Peyer's patch (tissue), 4 donors: ENCODE measurements at regions not wholly inside any gene's neighbourhood (a gene's known extent, or its start where the extent isn't known, plus 50 kb on each side); places are given as distances from the start of the nearest gene placed in this dataset.

Source experiments
- DNase-seq, 3 donors: peaks; one replicate each; pipeline ENCODE4 v3.0.0-alpha.2; 2017 to 2019
- H3K27ac ChIP-seq, 4 donors: fragments of 200-600 bp; sonication (generic); one replicate each; pipeline ENCODE4 v1.5.1; 2016 to 2019
- H3K27me3 ChIP-seq, 2 donors: fragments of 200-600 bp; sonication (generic); one replicate each; pipeline ENCODE4 v1.5.1; 2019
- H3K36me3 ChIP-seq, 3 donors: fragments of 200-600 bp; sonication (generic); one replicate each; pipeline ENCODE4 v1.5.1; 2016 to 2019
- H3K4me1 ChIP-seq, 4 donors: fragments of 200-600 bp; sonication (generic); one replicate each; pipeline ENCODE4 v1.5.1; 2016 to 2019
- H3K4me3 ChIP-seq, 4 donors: fragments of 200-600 bp; sonication (generic); 1 replicate in 3 of 4; 2 replicates in 1 of 4; pipeline ENCODE4 v1.5.1; 2016 to 2019; ENCODE audit warnings: mild to moderate bottlenecking in 1 of 4
- H3K9me3 ChIP-seq, 4 donors: fragments of 200-600 bp; sonication (generic); one replicate each; pipeline ENCODE4 v1.5.1; 2016 to 2019; ENCODE audit warnings: mild to moderate bottlenecking in 1 of 4
- CTCF ChIP-seq, 6 experiments: fragments of 450-650 bp in 4 of 6; fragments of 200-600 bp in 2 of 6; sonication (generic) in 1 of 6; IDR thresholded peaks; one replicate each; pipeline ENCODE4 v1.5.1; 2017 to 2019; ENCODE audit warnings: antibody characterized with exemption in 6 of 6, mild to moderate bottlenecking in 3 of 6, moderate library complexity in 1 of 6
- POLR2A ChIP-seq, 2 donors: fragments of 450-650 bp; IDR thresholded peaks; one replicate each; pipeline ENCODE4 v1.5.1; 2017; ENCODE audit warnings: antibody characterized with exemption in 2 of 2, mild to moderate bottlenecking in 2 of 2, moderate library complexity in 2 of 2

DNA sequence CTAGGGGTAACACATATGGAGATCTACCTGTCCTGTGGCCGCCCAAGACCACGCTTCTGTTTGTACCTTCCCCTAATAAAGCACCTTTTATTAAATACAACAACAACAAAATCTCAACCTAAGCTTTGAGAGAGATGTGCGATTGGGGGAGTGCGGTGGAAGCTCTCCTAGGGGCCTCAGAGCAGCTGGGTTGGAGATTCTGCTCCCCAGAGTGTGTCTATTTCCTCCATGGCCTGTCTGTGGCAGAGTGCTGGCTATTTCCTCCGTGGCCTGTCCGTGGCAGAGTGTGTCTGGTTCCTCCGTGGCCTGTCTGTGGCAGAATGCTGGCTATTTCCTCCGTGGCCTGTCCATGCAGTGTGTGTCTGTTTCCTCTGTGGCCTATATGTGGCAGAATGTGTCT, 139.3 kb upstream of the IPO9 start:
- peaks cover 0 to 37% (median 1%) of the 10 kb centered on the region in 4 donors for H3K4me1 ChIP-seq
- no peaks in the 10 kb centered on the region for H3K27me3 ChIP-seq
- peak in 1 of 3 donors; percentile 13 for DNase-seq
- H3K36me3 ChIP-seq, result no peaks in the 10 kb centered on the region
- H3K9me3 ChIP-seq, result no peaks in the 10 kb centered on the region
- TF ChIP-seq POLR2A (IDR thresholded peaks at IDR 0.05) (no peak), CTCF (IDR thresholded peaks at IDR 0.05) (no peak)
- H3K27ac ChIP-seq, result no peak overlapping the region
- H3K4me3 ChIP-seq, result no peak overlapping the region

GRCh38 chr1:201690528-201690927, 138.4 kb upstream of the IPO9 start:
- no peak overlapping the region for H3K27ac ChIP-seq
- no peak for TF ChIP-seq CTCF (IDR thresholded peaks at IDR 0.05)
- no peak for TF ChIP-seq POLR2A (IDR thresholded peaks at IDR 0.05)
- H3K4me1 ChIP-seq, result peaks cover 0 to 44% (median 1%) of the 10 kb centered on the region in 4 donors
- no peaks in the 10 kb centered on the region for H3K9me3 ChIP-seq
- H3K4me3 ChIP-seq, result no peak overlapping the region
- no peaks in the 10 kb centered on the region for H3K27me3 ChIP-seq
- peak in 1 of 3 donors; percentile 14 for DNase-seq
- H3K36me3 ChIP-seq, result no peaks in the 10 kb centered on the region

- Histone ChIP-seq H3K4me1 (peaks cover 0 to 37% (median 1%) of the 10 kb centered on the region in 4 donors), H3K27ac (no peak overlapping the region), H3K9me3 (no peaks in the 10 kb centered on the region)
These were observed 137.0 kb upstream of the IPO9 start for GRCh38 chr1:201691716-201692554.

DNA sequence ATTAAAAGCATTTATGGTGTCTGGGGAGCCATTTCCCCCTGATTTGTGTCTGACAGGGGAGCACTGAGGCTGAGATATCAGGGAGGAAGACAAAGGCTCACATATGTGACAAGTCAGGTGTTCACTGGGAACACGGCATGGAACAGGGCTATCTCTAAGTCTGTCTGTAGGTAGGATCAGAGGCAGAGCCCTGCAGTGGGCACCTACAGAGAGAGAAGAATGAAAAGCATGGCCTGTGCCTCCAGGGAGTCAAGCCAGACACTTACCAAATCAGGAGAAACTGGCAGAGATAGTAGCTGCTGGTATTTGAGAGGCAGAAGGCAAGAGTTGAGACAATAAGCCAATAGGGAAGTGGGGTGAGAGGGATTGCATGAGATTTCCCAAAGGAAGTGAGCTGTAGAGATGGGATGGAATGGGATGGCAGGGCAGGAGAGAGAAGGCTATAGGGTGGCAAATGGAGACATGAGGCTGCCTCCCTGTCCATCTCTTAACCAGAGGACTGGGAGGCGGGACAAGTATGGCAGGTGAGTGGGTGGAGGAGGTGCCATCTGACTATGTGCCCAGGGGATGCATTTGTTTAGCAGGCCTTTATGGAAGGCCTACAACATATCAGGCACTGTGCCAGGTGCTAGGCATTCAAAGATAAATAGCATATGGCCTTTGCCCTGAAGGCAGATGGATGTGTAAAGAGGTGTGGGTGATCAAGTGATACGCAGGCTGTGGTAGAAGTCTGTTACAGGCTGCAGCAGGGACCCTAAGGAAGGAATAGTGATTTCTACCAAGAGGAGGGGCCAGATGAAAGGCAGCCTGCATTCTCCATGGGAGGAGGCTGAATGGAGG, 136.2 kb upstream of the IPO9 start:
- TF ChIP-seq POLR2A (IDR thresholded peaks at IDR 0.05), result no peak
- no peak for TF ChIP-seq CTCF (IDR thresholded peaks at IDR 0.05)
- no peak overlapping the region for H3K4me3 ChIP-seq
- peak in 2 of 3 donors; percentile 52 to 74 for DNase-seq
- H3K36me3 ChIP-seq, result no peaks in the 10 kb centered on the region
- no peaks in the 10 kb centered on the region for H3K9me3 ChIP-seq
- no peaks in the 10 kb centered on the region for H3K27me3 ChIP-seq
- H3K27ac ChIP-seq, result no peak overlapping the region
- peaks cover 0 to 32% (median 0%) of the 10 kb centered on the region in 4 donors for H3K4me1 ChIP-seq

More at GRCh38 chr1:201691716-201692554, 137.0 kb upstream of the IPO9 start:
- Histone ChIP-seq H3K4me3 (no peak overlapping the region), H3K27me3 (no peaks in the 10 kb centered on the region), H3K36me3 (no peaks in the 10 kb centered on the region)
- TF ChIP-seq POLR2A (IDR thresholded peaks at IDR 0.05) (no peak), CTCF (IDR thresholded peaks at IDR 0.05) (no peak)
- DNase-seq, result peak in 1 of 3 donors; percentile 14

GRCh38 chr1:201693890-201694607, 134.9 kb upstream of the IPO9 start:
- DNase-seq, result peak in 1 of 3 donors; percentile 28
- Histone ChIP-seq H3K27me3 (no peaks in the 10 kb centered on the region), H3K27ac (no peak overlapping the region), H3K4me3 (no peak overlapping the region), H3K4me1 (peaks cover 0 to 32% (median 0%) of the 10 kb centered on the region in 4 donors), H3K9me3 (no peaks in the 10 kb centered on the region), H3K36me3 (no peaks in the 10 kb centered on the region)
- TF ChIP-seq CTCF (IDR thresholded peaks at IDR 0.05) (no peak), POLR2A (IDR thresholded peaks at IDR 0.05) (no peak)
